Naive B cell (primary cell): ENCODE measurements at regions not wholly inside any gene's neighbourhood (a gene's known extent, or its start where the extent isn't known, plus 50 kb on each side); places are given as distances from the start of the nearest gene placed in this dataset.
A peak's percentile ranks its signal among the peaks of the same experiment; 100 is the strongest.

Source experiments
- ATAC-seq, 2 donors: fragments of 150-1000 bp; cut with Tn5 transposase; 2 replicates each; pipeline ENCODE4 v1.10.0; 2021; ENCODE audit warnings: low read depth in 2 of 2, mild to moderate bottlenecking in 2 of 2, moderate library complexity in 2 of 2
- DNase-seq: peaks from one replicate; pipeline ENCODE4 v3.0.0; 2022
- H3K27ac Mint-ChIP-seq, 6 donors: one replicate each; pipeline ENCODE4 v1.8.0; 2020 to 2022; ENCODE audit warnings: mild to moderate bottlenecking in 6 of 6, mixed read lengths in 6 of 6, moderate library complexity in 5 of 6, inconsistent platforms in 2 of 6
- H3K27me3 Mint-ChIP-seq, 3 donors: one replicate each; pipeline ENCODE4 v1.8.0; 2021 to 2022; ENCODE audit warnings: mixed read lengths in 3 of 3, mild to moderate bottlenecking in 1 of 3
- H3K36me3 Mint-ChIP-seq, 2 donors: one replicate each; pipeline ENCODE4 v1.8.0; 2020 to 2022; ENCODE audit warnings: mixed read lengths in 2 of 2, inconsistent platforms in 1 of 2, mild to moderate bottlenecking in 1 of 2
- H3K4me1 Mint-ChIP-seq, 3 donors: one replicate each; pipeline ENCODE4 v1.8.0; 2020 to 2022; ENCODE audit warnings: mixed read lengths in 3 of 3, inconsistent platforms in 1 of 3, mild to moderate bottlenecking in 1 of 3, moderate library complexity in 1 of 3
- H3K4me3 Mint-ChIP-seq, 8 donors: one replicate each; pipeline ENCODE4 v1.8.0; 2020 to 2022; ENCODE audit warnings: mild to moderate bottlenecking in 8 of 8, mixed read lengths in 8 of 8, moderate library complexity in 8 of 8, inconsistent platforms in 2 of 8
- H3K9me3 Mint-ChIP-seq, 7 donors: one replicate each; pipeline ENCODE4 v1.8.0; 2020 to 2022; ENCODE audit warnings: mixed read lengths in 7 of 7, mild to moderate bottlenecking in 5 of 7, inconsistent platforms in 2 of 7, moderate library complexity in 1 of 7

DNA sequence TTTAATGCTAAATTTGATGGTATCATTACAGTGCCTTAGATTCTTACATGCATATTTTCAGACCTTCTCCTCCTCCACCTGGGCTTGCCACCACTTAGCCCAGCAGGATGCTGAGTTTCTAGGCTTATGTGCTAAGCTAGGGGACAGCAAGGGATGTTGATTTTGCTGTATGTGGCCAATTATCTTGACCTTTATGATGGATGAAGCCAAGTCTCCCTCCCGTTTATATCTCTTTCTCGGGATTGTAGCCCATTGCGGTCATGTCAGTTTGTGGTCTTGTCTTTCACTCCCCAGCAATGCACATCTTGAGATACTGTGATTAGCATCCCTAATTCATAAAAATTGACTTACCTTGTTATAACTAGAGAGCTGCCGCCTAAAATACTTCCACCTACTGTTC lies 278.7 kb upstream of the SOX2 start:
- Mint-ChIP-seq H3K4me1 (no peaks in the 10 kb centered on the region), H3K4me3 (no peak overlapping the region), H3K27ac (peak overlapping the region in 1 of 6 donors; percentile 34), H3K9me3 (peaks cover 0 to 18% (median 7%) of the 10 kb centered on the region in 7 donors), H3K27me3 (no peaks in the 10 kb centered on the region), H3K36me3 (no peaks in the 10 kb centered on the region)
- ATAC-seq (no peak), DNase-seq (no peak)

DNA sequence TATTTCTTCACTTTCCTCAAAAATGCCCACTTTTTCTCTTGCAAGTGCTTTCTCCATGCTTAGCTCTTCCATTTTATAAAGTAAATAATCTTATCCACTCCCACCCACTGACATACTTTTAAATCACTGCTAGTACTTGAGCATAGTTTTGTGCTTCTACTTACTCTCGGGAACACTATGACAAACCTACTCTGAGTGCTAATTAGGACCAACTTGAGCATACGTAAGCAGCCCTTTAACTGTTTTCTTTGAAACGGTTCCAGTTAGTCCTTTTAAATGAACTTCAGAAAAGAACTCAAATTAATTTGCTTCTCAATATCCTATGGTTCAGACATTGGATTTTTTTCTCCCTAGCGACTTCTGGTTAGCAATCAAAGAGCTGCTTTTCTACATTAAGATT lies 280.0 kb upstream of the SOX2 start:
- H3K36me3 Mint-ChIP-seq, result no peaks in the 10 kb centered on the region
- no peaks in the 10 kb centered on the region for H3K27me3 Mint-ChIP-seq
- no peaks in the 10 kb centered on the region for H3K4me1 Mint-ChIP-seq
- H3K4me3 Mint-ChIP-seq, result no peak overlapping the region
- ATAC-seq (no peak), DNase-seq (no peak)
- no peak overlapping the region for H3K27ac Mint-ChIP-seq
- H3K9me3 Mint-ChIP-seq, result peaks cover 0 to 23% (median 12%) of the 10 kb centered on the region in 7 donors

DNA sequence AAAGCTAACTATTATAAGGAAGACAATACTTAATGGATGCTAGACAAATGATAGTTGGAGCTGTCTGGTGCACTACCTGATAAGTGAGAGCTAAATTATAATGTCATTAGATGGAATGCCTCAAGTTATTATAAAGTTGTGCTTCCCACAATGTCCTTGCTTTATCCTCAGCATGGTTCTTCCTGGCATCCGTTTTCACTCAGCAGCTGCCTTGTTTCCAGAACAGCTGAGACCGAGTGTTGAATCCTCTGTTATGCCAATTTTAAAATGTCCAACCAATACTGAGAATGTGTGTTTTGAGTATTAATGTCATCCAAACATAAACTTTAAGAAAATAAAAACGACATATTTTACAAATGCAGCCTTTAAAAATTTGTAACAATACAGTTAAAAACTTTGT lies 286.7 kb upstream of the SOX2 start:
- Mint-ChIP-seq H3K4me3 (no peak overlapping the region), H3K4me1 (no peaks in the 10 kb centered on the region), H3K27me3 (no peaks in the 10 kb centered on the region), H3K36me3 (no peaks in the 10 kb centered on the region), H3K9me3 (peaks cover 2 to 16% (median 12%) of the 10 kb centered on the region in 7 donors), H3K27ac (no peak overlapping the region)
- ATAC-seq, result no peak
- no peak for DNase-seq

DNA sequence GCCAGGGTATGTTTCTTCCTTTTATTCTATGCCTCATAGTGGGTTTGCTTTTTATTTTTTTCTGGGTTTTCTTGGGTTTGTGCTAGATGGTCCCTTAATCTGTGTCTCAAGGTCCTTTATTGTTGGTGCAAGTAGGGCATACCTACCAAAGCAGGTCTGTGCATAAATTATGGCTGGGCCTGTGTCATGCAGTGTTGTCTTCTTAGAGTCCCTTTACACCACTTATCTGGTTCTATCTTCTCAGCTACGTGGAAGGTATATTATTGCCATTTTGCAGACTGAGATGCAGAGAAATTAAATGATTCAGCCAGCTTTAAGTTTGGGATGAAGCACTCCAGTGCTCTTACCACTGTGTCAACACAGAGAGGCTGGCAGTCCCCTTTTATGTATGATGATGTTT lies 293.5 kb upstream of the SOX2 start:
- Mint-ChIP-seq H3K9me3 (peaks cover 0 to 4% (median 0%) of the 10 kb centered on the region in 7 donors), H3K27ac (peak overlapping the region in 1 of 6 donors; percentile 28), H3K36me3 (no peaks in the 10 kb centered on the region), H3K4me1 (no peaks in the 10 kb centered on the region), H3K27me3 (no peaks in the 10 kb centered on the region), H3K4me3 (no peak overlapping the region)
- DNase-seq (no peak), ATAC-seq (no peak)

DNA sequence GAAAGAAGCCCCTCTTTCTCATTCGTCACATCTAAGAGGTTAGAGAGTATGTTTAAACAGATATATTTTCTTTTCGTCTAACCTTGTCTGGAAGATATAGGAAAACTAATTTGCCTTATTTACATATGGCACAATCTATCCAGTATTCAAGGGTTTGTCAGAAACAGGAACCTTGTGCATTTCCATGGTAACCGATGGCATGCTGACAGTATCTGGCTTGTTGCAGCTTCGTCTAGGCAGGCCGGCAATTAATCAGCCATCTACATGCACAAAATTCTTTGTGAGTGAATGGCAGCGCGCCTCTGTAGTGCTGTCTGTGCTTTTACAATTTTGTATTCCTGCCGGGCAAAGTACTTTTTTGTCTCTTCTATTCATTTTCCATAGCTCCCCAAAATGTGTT lies 294.0 kb upstream of the SOX2 start:
- Mint-ChIP-seq H3K9me3 (peaks cover 0 to 2% (median 0%) of the 10 kb centered on the region in 7 donors), H3K4me1 (no peaks in the 10 kb centered on the region), H3K27me3 (no peaks in the 10 kb centered on the region), H3K27ac (no peak overlapping the region), H3K4me3 (no peak overlapping the region), H3K36me3 (no peaks in the 10 kb centered on the region)
- ATAC-seq, result no peak
- no peak for DNase-seq

DNA sequence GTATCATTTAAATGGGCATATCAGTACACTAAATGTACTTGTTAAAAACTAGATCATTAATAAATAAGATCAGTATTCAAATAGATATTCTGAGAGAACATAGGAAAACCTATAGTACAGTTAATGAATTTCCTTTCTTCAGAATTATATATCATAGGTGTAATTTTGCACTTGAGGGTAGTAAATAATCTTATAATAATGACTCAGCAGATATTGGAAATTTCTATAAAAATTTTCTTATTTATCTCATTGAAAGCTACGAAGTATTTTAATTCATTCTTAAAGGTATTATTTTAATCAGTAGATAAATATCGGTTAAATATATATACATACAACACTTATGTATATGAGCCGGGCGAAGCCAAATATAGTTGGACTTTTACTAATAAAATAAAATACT lies 300.9 kb upstream of the SOX2 start:
- Mint-ChIP-seq H3K27ac (no peak overlapping the region), H3K4me1 (no peaks in the 10 kb centered on the region), H3K9me3 (peaks cover 0 to 7% (median 1%) of the 10 kb centered on the region in 7 donors), H3K36me3 (no peaks in the 10 kb centered on the region), H3K27me3 (no peaks in the 10 kb centered on the region), H3K4me3 (no peak overlapping the region)
- no peak for ATAC-seq
- DNase-seq, result no peak

- Mint-ChIP-seq H3K27me3 (peaks cover 0 to 4% (median 0%) of the 10 kb centered on the region in 3 donors), H3K4me3 (no peak overlapping the region), H3K9me3 (peaks cover 0 to 8% (median 3%) of the 10 kb centered on the region in 7 donors), H3K27ac (peak overlapping the region in 1 of 6 donors; percentile 12), H3K36me3 (no peaks in the 10 kb centered on the region), H3K4me1 (no peaks in the 10 kb centered on the region)
- no peak for ATAC-seq
- DNase-seq, result no peak
Observed at GRCh38 chr3:181403876-181404660, 307.7 kb upstream of the SOX2 start.

DNA sequence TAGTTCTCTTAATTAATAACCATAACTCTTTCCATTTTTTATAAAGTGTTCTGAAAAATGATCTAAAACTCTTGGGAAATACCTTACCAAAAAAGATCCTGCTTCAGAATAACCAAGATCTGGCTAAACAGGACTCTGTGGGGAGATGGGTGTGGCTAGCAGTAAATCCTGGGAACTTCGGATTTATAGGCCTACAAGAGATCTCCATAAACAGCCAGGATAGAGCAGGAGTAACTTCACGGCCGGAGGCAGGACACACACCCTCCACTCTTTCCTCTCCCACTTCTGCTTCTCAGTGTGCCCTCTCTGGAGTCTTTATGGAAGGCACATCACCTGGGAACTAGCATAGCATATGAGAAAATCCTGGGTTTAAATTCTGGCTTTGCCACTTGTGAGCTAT lies 309.4 kb upstream of the SOX2 start:
- no peak for DNase-seq
- Mint-ChIP-seq H3K27me3 (peaks cover 0 to 4% (median 0%) of the 10 kb centered on the region in 3 donors), H3K9me3 (peaks cover 0 to 8% (median 2%) of the 10 kb centered on the region in 7 donors), H3K4me1 (no peaks in the 10 kb centered on the region), H3K27ac (no peak overlapping the region), H3K36me3 (no peaks in the 10 kb centered on the region), H3K4me3 (no peak overlapping the region)
- no peak for ATAC-seq

DNA sequence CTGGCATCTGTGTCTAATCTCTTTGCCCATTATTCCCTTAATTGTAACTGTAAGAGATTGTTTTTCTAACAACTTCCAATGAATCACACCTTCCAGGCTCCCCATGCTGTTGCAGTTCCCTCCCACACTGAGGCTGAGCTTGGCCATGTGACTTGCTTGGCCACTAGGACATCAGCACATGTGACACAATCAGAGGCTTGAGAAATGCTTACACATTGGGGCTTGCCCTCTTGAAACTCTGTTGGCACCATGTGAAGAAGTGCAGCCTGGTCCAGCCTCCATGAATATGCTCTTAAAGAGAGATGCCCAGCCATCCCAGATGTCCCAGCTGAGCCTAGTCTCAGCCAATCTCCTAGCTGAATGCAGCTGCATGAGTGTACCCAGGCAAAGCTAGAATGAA lies 326.8 kb upstream of the SOX2 start:
- H3K27ac Mint-ChIP-seq, result no peak overlapping the region
- DNase-seq, result no peak
- H3K27me3 Mint-ChIP-seq, result no peaks in the 10 kb centered on the region
- no peaks in the 10 kb centered on the region for H3K4me1 Mint-ChIP-seq
- no peaks in the 10 kb centered on the region for H3K36me3 Mint-ChIP-seq
- H3K9me3 Mint-ChIP-seq, result peaks cover 0 to 8% (median 4%) of the 10 kb centered on the region in 7 donors
- no peak overlapping the region for H3K4me3 Mint-ChIP-seq
- no peak for ATAC-seq

- Mint-ChIP-seq H3K27ac (no peak overlapping the region), H3K36me3 (no peaks in the 10 kb centered on the region), H3K4me3 (no peak overlapping the region), H3K27me3 (no peaks in the 10 kb centered on the region), H3K9me3 (peaks cover 0 to 8% (median 4%) of the 10 kb centered on the region in 7 donors), H3K4me1 (no peaks in the 10 kb centered on the region)
- DNase-seq, result no peak
- ATAC-seq, result no peak
Observed at GRCh38 chr3:181383760-181384159, 328.0 kb upstream of the SOX2 start.

DNA sequence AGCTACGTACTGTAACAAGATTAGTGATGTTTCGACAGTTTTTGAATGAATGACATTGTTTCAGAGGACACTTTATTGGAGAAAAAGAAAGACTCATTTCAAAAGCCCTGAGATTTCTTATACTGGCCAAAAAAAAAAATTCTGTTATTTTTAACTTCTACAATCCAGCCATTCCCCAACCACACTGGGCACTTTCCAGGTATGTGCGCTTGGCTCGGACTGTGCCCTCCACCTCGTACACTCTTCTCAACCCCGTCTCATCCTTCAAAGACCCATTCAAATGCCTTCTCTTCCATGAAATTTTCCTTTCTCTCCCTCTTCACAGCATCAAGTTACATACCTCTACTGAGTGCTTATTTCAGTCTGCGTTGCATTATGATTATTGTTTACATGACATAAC lies 328.5 kb upstream of the SOX2 start:
- H3K9me3 Mint-ChIP-seq, result peaks cover 0 to 8% (median 5%) of the 10 kb centered on the region in 7 donors
- DNase-seq (no peak), ATAC-seq (no peak)
- no peaks in the 10 kb centered on the region for H3K27me3 Mint-ChIP-seq
- H3K4me3 Mint-ChIP-seq, result no peak overlapping the region
- no peaks in the 10 kb centered on the region for H3K36me3 Mint-ChIP-seq
- no peak overlapping the region for H3K27ac Mint-ChIP-seq
- H3K4me1 Mint-ChIP-seq, result no peaks in the 10 kb centered on the region

DNA sequence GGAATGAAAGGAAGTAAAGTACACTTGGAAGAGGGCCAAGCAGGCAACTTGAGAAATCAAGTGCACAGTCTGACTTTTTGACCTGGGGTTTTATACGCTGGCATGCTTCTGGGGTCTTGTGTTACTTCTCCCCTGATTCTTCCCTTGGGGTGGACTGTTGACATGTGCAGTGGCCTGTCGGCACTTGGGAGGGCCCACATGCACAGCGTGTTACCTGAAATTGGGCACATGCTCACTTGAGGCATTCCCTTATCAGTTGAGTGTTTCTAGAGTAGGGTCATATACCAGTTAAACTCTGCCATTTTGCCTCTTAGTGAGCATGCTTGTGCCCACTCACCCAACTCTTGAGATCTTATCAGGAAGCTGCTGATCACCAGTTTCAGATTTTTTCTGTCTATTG lies 329.1 kb upstream of the SOX2 start:
- H3K4me1 Mint-ChIP-seq, result no peaks in the 10 kb centered on the region
- H3K27ac Mint-ChIP-seq, result no peak overlapping the region
- H3K9me3 Mint-ChIP-seq, result peaks cover 0 to 8% (median 3%) of the 10 kb centered on the region in 7 donors
- no peak for ATAC-seq
- H3K4me3 Mint-ChIP-seq, result no peak overlapping the region
- DNase-seq, result no peak
- H3K27me3 Mint-ChIP-seq, result no peaks in the 10 kb centered on the region
- H3K36me3 Mint-ChIP-seq, result no peaks in the 10 kb centered on the region

DNA sequence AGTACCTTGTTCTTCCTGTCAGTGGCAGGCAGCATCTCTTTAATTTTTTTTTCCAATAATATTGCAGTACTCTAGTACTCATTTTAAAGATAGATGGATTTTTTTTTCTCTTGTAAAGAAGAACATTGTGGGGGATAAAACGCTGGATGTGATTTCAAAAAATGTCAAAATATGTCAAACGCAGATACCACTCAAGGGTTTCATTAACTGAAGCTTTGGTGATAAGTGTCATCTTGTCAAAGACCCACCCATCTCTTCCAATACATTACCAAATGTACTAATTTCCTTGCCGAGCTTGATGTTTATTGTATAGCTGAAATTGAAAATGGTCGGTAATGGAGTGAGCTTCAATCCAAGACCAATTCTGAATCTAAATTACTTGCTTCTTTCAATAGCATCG lies 332.4 kb upstream of the SOX2 start:
- ATAC-seq, result no peak
- Mint-ChIP-seq H3K9me3 (peaks cover 0 to 6% (median 2%) of the 10 kb centered on the region in 7 donors), H3K27ac (no peak overlapping the region), H3K4me3 (no peak overlapping the region), H3K4me1 (no peaks in the 10 kb centered on the region), H3K36me3 (no peaks in the 10 kb centered on the region), H3K27me3 (no peaks in the 10 kb centered on the region)
- DNase-seq, result no peak

GRCh38 chr3:181369637-181370036 lies 342.1 kb upstream of the SOX2 start:
- H3K4me3 Mint-ChIP-seq, result no peak overlapping the region
- H3K9me3 Mint-ChIP-seq, result no peaks in the 10 kb centered on the region
- peaks cover 0 to 6% (median 0%) of the 10 kb centered on the region in 3 donors for H3K27me3 Mint-ChIP-seq
- no peaks in the 10 kb centered on the region for H3K36me3 Mint-ChIP-seq
- no peak overlapping the region for H3K27ac Mint-ChIP-seq
- H3K4me1 Mint-ChIP-seq, result no peaks in the 10 kb centered on the region
- ATAC-seq, result no peak
- no peak for DNase-seq
